BE2C (cell line): ENCODE measurements at regions not wholly inside any gene's neighbourhood (a gene's known extent, or its start where the extent isn't known, plus 50 kb on each side); places are given as distances from the start of the nearest gene placed in this dataset.
A peak's percentile ranks its signal among the peaks of the same experiment; 100 is the strongest.

Experiments
- DNase-seq: peaks from one replicate; pipeline ENCODE4 v3.0.0-alpha.2; 2020
- H3K27me3 ChIP-seq: fragments of 250-450 bp; sonication (Bioruptor Pico); 2 replicates; pipeline ENCODE4 v1.5.1; 2020; ENCODE audit warnings: mild to moderate bottlenecking
- H3K36me3 ChIP-seq: fragments of 250-450 bp; sonication (Bioruptor Pico); 2 replicates; pipeline ENCODE4 v1.5.1; 2020; ENCODE audit warnings: mild to moderate bottlenecking
- H3K4me1 ChIP-seq: fragments of 250-450 bp; sonication (Bioruptor Pico); 2 replicates; pipeline ENCODE4 v1.5.1; 2020
- H3K4me3 ChIP-seq: 2 replicates; pipeline ENCODE4 v1.5.1; 2011; ENCODE audit warnings: low read depth, low read length
- H3K9me3 ChIP-seq: fragments of 250-450 bp; sonication (Bioruptor Pico); 2 replicates; pipeline ENCODE4 v1.5.1; 2020
- TF ChIP-seq, protein P1 (sequence below): IDR thresholded peaks from 2 replicates; pipeline ENCODE4 v1.5.1; 2012; ENCODE audit warnings: mild to moderate bottlenecking, low read depth, low read length

DNA sequence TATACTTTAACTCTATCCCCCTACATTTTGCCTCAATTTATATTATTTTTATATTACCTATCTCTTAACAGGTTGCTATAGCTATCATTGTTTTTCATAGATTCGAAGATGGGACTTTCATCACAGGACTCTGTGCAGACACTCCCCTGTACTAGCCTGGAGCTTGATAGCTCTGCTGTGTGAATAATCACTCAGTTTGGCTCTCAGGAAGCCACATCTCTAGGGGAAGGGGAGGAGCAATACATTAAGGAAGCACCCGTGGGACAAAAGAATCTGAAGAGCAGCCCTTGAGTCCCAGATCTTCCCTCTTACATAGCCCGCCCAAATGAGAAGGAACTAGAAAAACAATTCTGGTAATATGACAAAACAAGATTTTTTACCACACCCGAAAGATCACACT is 114.3 kb upstream of the FXR1 start:
- no peak overlapping the region for H3K4me3 ChIP-seq
- TF ChIP-seq, protein P1, sequence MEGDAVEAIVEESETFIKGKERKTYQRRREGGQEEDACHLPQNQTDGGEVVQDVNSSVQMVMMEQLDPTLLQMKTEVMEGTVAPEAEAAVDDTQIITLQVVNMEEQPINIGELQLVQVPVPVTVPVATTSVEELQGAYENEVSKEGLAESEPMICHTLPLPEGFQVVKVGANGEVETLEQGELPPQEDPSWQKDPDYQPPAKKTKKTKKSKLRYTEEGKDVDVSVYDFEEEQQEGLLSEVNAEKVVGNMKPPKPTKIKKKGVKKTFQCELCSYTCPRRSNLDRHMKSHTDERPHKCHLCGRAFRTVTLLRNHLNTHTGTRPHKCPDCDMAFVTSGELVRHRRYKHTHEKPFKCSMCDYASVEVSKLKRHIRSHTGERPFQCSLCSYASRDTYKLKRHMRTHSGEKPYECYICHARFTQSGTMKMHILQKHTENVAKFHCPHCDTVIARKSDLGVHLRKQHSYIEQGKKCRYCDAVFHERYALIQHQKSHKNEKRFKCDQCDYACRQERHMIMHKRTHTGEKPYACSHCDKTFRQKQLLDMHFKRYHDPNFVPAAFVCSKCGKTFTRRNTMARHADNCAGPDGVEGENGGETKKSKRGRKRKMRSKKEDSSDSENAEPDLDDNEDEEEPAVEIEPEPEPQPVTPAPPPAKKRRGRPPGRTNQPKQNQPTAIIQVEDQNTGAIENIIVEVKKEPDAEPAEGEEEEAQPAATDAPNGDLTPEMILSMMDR, result no peak
- no peaks in the 10 kb centered on the region for H3K4me1 ChIP-seq
- no peaks in the 10 kb centered on the region; the same call in 1 of the 2 replicates for H3K27me3 ChIP-seq
- H3K9me3 ChIP-seq, result no peaks in the 10 kb centered on the region
- no peak for DNase-seq
- H3K36me3 ChIP-seq, result no peaks in the 10 kb centered on the region

- H3K4me3 ChIP-seq, result no peak overlapping the region
Observed at GRCh38 chr3:180802837-180803236, 109.6 kb upstream of the FXR1 start.

GRCh38 chr3:180804916-180805315 is 107.6 kb upstream of the FXR1 start:
- Histone ChIP-seq H3K36me3 (no peaks in the 10 kb centered on the region), H3K27me3 (no peaks in the 10 kb centered on the region; the same call in 1 of the 2 replicates), H3K9me3 (no peaks in the 10 kb centered on the region), H3K4me3 (no peak overlapping the region), H3K4me1 (peaks cover 3% of the 10 kb centered on the region; the same call in 1 of the 2 replicates)
- TF ChIP-seq, protein P1, result peak; percentile 41
- peak; percentile 27 for DNase-seq

More at GRCh38 chr3:180802837-180803236, 109.6 kb upstream of the FXR1 start:
- no peak for DNase-seq
- H3K27me3 ChIP-seq, result no peaks in the 10 kb centered on the region
- TF ChIP-seq, protein P1, result peak; percentile 70
- no peaks in the 10 kb centered on the region for H3K36me3 ChIP-seq
- no peaks in the 10 kb centered on the region for H3K9me3 ChIP-seq
- peaks cover 3% of the 10 kb centered on the region; the same call in 1 of the 2 replicates for H3K4me1 ChIP-seq

GRCh38 chr3:180808823-180809575 is 103.5 kb upstream of the FXR1 start:
- Histone ChIP-seq H3K4me3 (no peak overlapping the region), H3K9me3 (no peaks in the 10 kb centered on the region), H3K4me1 (peaks cover 3% of the 10 kb centered on the region; the same call in 1 of the 2 replicates), H3K27me3 (no peaks in the 10 kb centered on the region; the same call in 1 of the 2 replicates), H3K36me3 (no peaks in the 10 kb centered on the region)
- DNase-seq, result no peak
- TF ChIP-seq, protein P1, result no peak

DNA sequence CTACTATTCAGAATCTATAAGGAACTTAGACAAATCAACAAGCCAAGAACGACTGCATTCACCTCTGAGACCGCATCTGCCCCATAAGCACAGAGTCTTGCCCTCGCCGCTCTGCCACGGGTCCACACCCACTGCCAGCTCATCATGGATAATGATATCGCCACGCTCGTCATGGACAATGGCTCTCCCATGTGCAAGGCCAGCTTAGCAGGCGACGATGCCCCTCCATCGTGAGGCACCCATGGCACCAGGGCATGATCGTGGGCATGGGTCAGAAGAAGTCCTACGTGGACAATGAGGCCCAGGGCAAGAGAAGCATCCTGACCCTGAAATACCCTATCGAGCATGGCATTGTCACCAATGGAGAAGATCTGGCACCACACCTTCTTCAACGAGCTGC is 92.1 kb upstream of the FXR1 start:
- TF ChIP-seq, protein P1, result no peak
- Histone ChIP-seq H3K27me3 (no peaks in the 10 kb centered on the region; the same call in 1 of the 2 replicates), H3K4me3 (no peak overlapping the region), H3K4me1 (no peaks in the 10 kb centered on the region), H3K36me3 (no peaks in the 10 kb centered on the region), H3K9me3 (no peaks in the 10 kb centered on the region)
- no peak for DNase-seq

DNA sequence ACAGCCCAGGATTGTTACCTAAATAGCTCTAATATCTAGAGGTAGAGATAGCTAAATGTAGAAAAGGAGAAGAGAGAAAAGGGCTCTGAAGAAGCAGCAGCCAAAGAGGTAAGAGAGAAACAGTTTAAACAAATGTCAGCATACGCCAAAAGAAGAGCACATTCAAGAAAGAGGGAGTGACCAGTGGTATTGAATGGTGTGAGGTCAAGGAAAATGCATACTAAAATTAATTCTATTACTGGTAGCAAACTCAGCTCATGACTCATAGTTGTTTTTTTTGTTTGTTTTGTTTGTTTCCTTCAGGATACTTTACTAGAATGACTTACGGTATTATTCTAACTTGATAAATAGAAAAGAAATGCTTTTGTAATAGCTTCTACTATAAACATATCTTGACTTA is 86.5 kb upstream of the FXR1 start:
- no peak for DNase-seq
- no peak overlapping the region for H3K4me3 ChIP-seq
- TF ChIP-seq, protein P1, result no peak
- no peaks in the 10 kb centered on the region for H3K36me3 ChIP-seq
- no peaks in the 10 kb centered on the region for H3K9me3 ChIP-seq
- H3K4me1 ChIP-seq, result no peaks in the 10 kb centered on the region
- H3K27me3 ChIP-seq, result no peaks in the 10 kb centered on the region
